HepG2 (cell line): ENCODE measurements at regions not wholly inside any gene's neighbourhood (a gene's known extent, or its start where the extent isn't known, plus 50 kb on each side); places are given as distances from the start of the nearest gene placed in this dataset.
A peak's percentile ranks its signal among the peaks of the same experiment; 100 is the strongest.

Source experiments
- ADNP ChIP-seq: sonication (generic); formaldehyde crosslinking; IDR thresholded peaks from 2 replicates; pipeline ENCODE4 v1.4.0; 2020; ENCODE audit warnings: missing genetic modification reagents
- BORCS8-MEF2B ChIP-seq: sonication (generic); formaldehyde crosslinking; IDR thresholded peaks from 2 replicates; pipeline ENCODE4 v1.8.0; 2022; ENCODE audit warnings: mild to moderate bottlenecking, missing genetic modification reagents
- FOXO1 ChIP-seq: sonication (generic); formaldehyde crosslinking; IDR thresholded peaks from 2 replicates; pipeline ENCODE4 v1.4.0; 2020; ENCODE audit warnings: missing genetic modification reagents
- KDM5A ChIP-seq: fragments of 200-600 bp; sonication (generic); IDR thresholded peaks from 2 replicates; pipeline ENCODE4 v1.7.0; 2018; ENCODE audit warnings: antibody characterized with exemption, mild to moderate bottlenecking, low read length, borderline replicate concordance
- NR2F2 ChIP-seq: IDR thresholded peaks from 2 replicates; pipeline ENCODE4 v1.6.1; 2012; ENCODE audit warnings: low read depth, inconsistent platforms, borderline replicate concordance
- POLR2AphosphoS5 ChIP-seq: IDR thresholded peaks from 2 replicates; pipeline ENCODE4 v1.6.1; 2012; ENCODE audit warnings: low read depth, low read length
- PPARG ChIP-seq: conservative IDR thresholded peaks from 2 replicates; pipeline ENCODE4 v1.6.1; 2016; ENCODE audit warnings: missing biosample characterization, missing genetic modification reagents
- RARG ChIP-seq: sonication (generic); formaldehyde crosslinking; IDR thresholded peaks from 2 replicates; pipeline ENCODE4 v1.4.0; 2020; ENCODE audit warnings: low read depth, mild to moderate bottlenecking, missing genetic modification reagents
- STAG1 ChIP-seq: sonication (generic); formaldehyde crosslinking; IDR thresholded peaks from 2 replicates; pipeline ENCODE4 v1.4.0; 2020; ENCODE audit warnings: missing genetic modification reagents
- THYN1 ChIP-seq: sonication (generic); formaldehyde crosslinking; IDR thresholded peaks from 2 replicates; pipeline ENCODE4 v1.8.1; 2023; ENCODE audit warnings: low read depth, mild to moderate bottlenecking, moderate library complexity, missing genetic modification reagents, borderline replicate concordance
- ZBTB7B ChIP-seq: sonication (generic); formaldehyde crosslinking; IDR thresholded peaks from 2 replicates; pipeline ENCODE4 v1.4.0; 2020; ENCODE audit warnings: missing genetic modification reagents
- ZFP82 ChIP-seq: sonication (generic); formaldehyde crosslinking; IDR thresholded peaks from 2 replicates; pipeline ENCODE4 v1.5.1; 2020; ENCODE audit warnings: mild to moderate bottlenecking, missing genetic modification reagents, borderline replicate concordance
- ZNF552 ChIP-seq: sonication (generic); formaldehyde crosslinking; IDR thresholded peaks from 2 replicates; pipeline ENCODE4 v1.9.0; 2022; ENCODE audit warnings: missing genetic modification reagents, mild to moderate bottlenecking, borderline replicate concordance
- ZNF777 ChIP-seq: sonication (generic); formaldehyde crosslinking; IDR thresholded peaks from 2 replicates; pipeline ENCODE4 v1.4.0; 2020; ENCODE audit warnings: missing genetic modification reagents
- ZSCAN21 ChIP-seq: sonication (generic); formaldehyde crosslinking; IDR thresholded peaks from 2 replicates; pipeline ENCODE4 v1.8.0; 2022; ENCODE audit warnings: mild to moderate bottlenecking, missing genetic modification reagents, moderate library complexity, borderline replicate concordance
- TF ChIP-seq, protein P1 (sequence below): sonication (generic); formaldehyde crosslinking; IDR thresholded peaks from 2 replicates; pipeline ENCODE4 v1.8.0; 2022; ENCODE audit warnings: low read depth, missing genetic modification reagents
- TF ChIP-seq, protein P2 (sequence below): sonication (generic); formaldehyde crosslinking; IDR thresholded peaks from 2 replicates; pipeline ENCODE4 v1.5.0; 2020; ENCODE audit warnings: missing genetic modification reagents
- TF ChIP-seq, protein P3 (sequence below): IDR thresholded peaks from 2 replicates; pipeline ENCODE4 v1.6.1; 2016; ENCODE audit warnings: missing biosample characterization, missing genetic modification reagents, low read depth
- TF ChIP-seq, protein P4 (sequence below): sonication (generic); formaldehyde crosslinking; IDR thresholded peaks from 2 replicates; pipeline ENCODE4 v1.8.0; 2022; ENCODE audit warnings: mild to moderate bottlenecking, missing genetic modification reagents, borderline replicate concordance
- TF ChIP-seq, protein P5 (sequence below): IDR thresholded peaks from 2 replicates; pipeline ENCODE4 v1.6.1; 2012; ENCODE audit warnings: inconsistent platforms
- TF ChIP-seq, protein P6 (sequence below): sonication (generic); formaldehyde crosslinking; IDR thresholded peaks from 2 replicates; pipeline ENCODE4 v1.4.0; 2020; ENCODE audit warnings: mild to moderate bottlenecking, missing genetic modification reagents
- TF ChIP-seq, protein P7 (sequence below): sonication (generic); formaldehyde crosslinking; IDR thresholded peaks from 2 replicates; pipeline ENCODE4 v1.5.1; 2020; ENCODE audit warnings: missing genetic modification reagents, mild to moderate bottlenecking, borderline replicate concordance

DNA sequence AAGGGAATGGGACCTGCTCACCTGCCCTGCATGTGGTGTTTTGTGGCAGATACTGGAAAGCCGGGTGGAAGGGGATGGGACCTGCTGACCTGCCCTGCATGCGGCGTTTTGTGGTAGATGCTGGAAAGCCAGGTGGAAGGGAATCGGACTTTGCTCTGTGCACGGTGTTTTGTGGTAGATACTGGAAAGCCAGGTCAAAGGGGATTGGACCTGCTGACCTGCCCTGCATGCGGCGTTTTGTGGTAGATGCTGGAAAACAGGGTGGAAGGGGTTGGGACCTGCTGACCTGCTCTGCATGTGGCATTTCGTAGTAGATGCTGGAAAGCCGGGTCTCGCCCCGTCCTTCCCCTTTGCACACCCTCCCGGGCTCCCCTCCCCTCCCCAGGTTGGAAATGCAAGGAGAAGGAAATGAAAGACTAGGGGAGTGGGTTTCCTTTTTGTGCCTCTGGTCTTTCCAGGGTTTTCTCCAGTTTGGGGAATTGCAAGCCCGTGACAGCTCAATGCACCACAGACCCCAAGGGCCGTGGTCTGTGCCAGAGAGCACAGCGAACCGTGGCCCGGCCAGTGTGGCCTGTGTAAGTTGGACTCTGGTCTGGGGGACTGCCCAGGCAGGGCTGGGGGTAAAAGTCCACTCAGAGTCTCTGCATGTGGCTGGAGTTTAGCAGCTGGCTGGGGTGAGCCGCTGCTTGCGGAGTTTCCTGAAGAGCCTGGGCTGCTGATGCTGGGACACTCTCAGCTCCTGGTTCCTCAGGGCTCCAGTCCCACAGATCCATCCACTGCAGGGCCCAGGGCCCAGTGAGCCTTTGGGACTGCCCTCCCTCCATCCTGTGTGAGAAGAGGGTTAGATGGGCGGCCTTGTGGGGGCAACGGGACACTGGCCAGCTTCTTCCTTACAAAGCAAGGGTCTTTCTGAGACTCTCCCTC is 105.5 kb downstream of the CRYAA start (continued):
- TF ChIP-seq, protein P1, sequence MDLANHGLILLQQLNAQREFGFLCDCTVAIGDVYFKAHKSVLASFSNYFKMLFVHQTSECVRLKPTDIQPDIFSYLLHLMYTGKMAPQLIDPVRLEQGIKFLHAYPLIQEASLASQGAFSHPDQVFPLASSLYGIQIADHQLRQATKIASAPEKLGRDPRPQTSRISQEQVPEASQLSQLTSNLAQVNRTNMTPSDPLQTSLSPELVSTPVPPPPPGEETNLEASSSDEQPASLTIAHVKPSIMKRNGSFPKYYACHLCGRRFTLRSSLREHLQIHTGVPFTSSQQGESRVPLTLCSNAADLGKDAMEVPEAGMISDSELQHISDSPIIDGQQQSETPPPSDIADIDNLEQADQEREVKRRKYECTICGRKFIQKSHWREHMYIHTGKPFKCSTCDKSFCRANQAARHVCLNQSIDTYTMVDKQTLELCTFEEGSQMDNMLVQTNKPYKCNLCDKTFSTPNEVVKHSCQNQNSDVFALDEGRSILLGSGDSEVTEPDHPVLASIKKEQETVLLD (CRISPR knock-in tag) = no peak
- TF ChIP-seq, protein P2, sequence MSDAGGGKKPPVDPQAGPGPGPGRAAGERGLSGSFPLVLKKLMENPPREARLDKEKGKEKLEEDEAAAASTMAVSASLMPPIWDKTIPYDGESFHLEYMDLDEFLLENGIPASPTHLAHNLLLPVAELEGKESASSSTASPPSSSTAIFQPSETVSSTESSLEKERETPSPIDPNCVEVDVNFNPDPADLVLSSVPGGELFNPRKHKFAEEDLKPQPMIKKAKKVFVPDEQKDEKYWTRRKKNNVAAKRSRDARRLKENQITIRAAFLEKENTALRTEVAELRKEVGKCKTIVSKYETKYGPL (CRISPR knock-in tag) = no peak
- TF ChIP-seq ZFP82 (CRISPR knock-in tag) (no peak), ZSCAN21 (CRISPR knock-in tag) (no peak), KDM5A (no peak), NR2F2 (peak; percentile 68), ADNP (no peak), ZNF552 (CRISPR knock-in tag) (no peak), ZBTB7B (CRISPR knock-in tag) (peak; percentile 44; the same call in 1 of the 2 replicates), POLR2AphosphoS5 (no peak), RARG (no peak), ZNF777 (no peak), STAG1 (CRISPR knock-in tag) (0 out of 2 replicates have a peak, but pooled peaks have one; percentile 6), BORCS8-MEF2B (no peak), PPARG (no peak), FOXO1 (CRISPR knock-in tag) (no peak), THYN1 (no peak)
- TF ChIP-seq, protein P3, sequence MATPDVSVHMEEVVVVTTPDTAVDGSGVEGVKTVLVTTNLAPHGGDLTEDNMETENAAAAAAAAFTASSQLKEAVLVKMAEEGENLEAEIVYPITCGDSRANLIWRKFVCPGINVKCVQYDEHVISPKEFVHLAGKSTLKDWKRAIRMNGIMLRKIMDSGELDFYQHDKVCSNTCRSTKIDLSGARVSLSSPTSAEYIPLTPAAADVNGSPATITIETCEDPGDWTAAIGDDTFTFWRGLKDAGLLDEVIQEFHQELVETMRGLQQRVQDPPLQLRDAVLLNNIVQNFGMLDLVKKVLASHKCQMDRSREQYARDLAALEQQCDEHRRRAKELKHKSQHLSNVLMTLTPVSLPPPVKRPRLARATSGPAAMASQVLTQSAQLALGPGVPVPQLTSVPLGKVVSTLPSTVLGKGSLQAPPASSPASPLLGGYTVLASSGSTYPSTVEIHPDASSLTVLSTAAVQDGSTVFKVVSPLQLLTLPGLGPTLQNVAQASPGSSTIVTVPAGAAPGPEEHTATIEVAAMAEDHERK (CRISPR knock-in tag) = no peak
- TF ChIP-seq, protein P4, sequence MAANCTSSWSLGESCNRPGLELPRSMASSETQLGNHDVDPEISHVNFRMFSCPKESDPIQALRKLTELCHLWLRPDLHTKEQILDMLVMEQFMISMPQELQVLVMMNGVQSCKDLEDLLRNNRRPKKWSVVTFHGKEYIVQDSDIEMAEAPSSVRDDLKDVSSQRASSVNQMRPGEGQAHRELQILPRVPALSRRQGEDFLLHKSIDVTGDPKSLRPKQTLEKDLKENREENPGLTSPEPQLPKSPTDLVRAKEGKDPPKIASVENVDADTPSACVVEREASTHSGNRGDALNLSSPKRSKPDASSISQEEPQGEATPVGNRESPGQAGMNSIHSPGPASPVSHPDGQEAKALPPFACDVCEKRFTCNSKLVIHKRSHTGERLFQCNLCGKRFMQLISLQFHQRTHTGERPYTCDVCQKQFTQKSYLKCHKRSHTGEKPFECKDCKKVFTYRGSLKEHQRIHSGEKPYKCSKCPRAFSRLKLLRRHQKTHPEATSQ (CRISPR knock-in tag) = no peak
- TF ChIP-seq, protein P5, sequence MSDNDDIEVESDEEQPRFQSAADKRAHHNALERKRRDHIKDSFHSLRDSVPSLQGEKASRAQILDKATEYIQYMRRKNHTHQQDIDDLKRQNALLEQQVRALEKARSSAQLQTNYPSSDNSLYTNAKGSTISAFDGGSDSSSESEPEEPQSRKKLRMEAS = peak; percentile 49; the same call in 1 of the 2 replicates
- TF ChIP-seq, protein P6, sequence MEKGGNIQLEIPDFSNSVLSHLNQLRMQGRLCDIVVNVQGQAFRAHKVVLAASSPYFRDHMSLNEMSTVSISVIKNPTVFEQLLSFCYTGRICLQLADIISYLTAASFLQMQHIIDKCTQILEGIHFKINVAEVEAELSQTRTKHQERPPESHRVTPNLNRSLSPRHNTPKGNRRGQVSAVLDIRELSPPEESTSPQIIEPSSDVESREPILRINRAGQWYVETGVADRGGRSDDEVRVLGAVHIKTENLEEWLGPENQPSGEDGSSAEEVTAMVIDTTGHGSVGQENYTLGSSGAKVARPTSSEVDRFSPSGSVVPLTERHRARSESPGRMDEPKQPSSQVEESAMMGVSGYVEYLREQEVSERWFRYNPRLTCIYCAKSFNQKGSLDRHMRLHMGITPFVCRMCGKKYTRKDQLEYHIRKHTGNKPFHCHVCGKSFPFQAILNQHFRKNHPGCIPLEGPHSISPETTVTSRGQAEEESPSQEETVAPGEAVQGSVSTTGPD (CRISPR knock-in tag) = peak; percentile 61; the same call in 1 of the 2 replicates
- TF ChIP-seq, protein P7, sequence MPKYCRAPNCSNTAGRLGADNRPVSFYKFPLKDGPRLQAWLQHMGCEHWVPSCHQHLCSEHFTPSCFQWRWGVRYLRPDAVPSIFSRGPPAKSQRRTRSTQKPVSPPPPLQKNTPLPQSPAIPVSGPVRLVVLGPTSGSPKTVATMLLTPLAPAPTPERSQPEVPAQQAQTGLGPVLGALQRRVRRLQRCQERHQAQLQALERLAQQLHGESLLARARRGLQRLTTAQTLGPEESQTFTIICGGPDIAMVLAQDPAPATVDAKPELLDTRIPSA (CRISPR knock-in tag) = no peak
